ENCODE measurements at regions not wholly inside any gene's neighbourhood (a gene's known extent, or its start where the extent isn't known, plus 50 kb on each side); places are given as distances from the start of the nearest gene placed in this dataset.

GRCh38 chr6:78525976-78526375 is 341.4 kb upstream of the IRAK1BP1 start:
- Histone ChIP-seq H3K4me3 (no peak overlapping the region), H3K27ac (no peak overlapping the region), H3K4me1 (no peaks in the 10 kb centered on the region), H3K27me3 (no peaks in the 10 kb centered on the region), H3K9me3 (no peaks in the 10 kb centered on the region), H3K36me3 (no peaks in the 10 kb centered on the region)
- TF ChIP-seq CTCF (IDR thresholded peaks at IDR 0.05), result no peak
- DNase-seq (ENCODE audit: low spot score), result no peak

GRCh38 chr6:78526432-78526831 is 340.9 kb upstream of the IRAK1BP1 start:
- TF ChIP-seq CTCF (IDR thresholded peaks at IDR 0.05), result no peak
- H3K4me3 ChIP-seq, result no peak overlapping the region
- no peaks in the 10 kb centered on the region for H3K9me3 ChIP-seq
- DNase-seq (ENCODE audit: low spot score), result no peak
- no peaks in the 10 kb centered on the region for H3K27me3 ChIP-seq
- no peaks in the 10 kb centered on the region for H3K4me1 ChIP-seq
- H3K36me3 ChIP-seq, result no peaks in the 10 kb centered on the region
- H3K27ac ChIP-seq, result no peak overlapping the region

GRCh38 chr6:78528926-78529325 is 338.4 kb upstream of the IRAK1BP1 start:
- TF ChIP-seq CTCF (IDR thresholded peaks at IDR 0.05), result no peak
- H3K4me3 ChIP-seq, result no peak overlapping the region
- H3K4me1 ChIP-seq, result no peaks in the 10 kb centered on the region
- no peak for DNase-seq (ENCODE audit: low spot score)
- no peaks in the 10 kb centered on the region for H3K36me3 ChIP-seq
- H3K9me3 ChIP-seq, result no peaks in the 10 kb centered on the region
- no peaks in the 10 kb centered on the region for H3K27me3 ChIP-seq
- H3K27ac ChIP-seq, result no peak overlapping the region

- H3K27me3 ChIP-seq, result no peaks in the 10 kb centered on the region
- no peak overlapping the region for H3K4me3 ChIP-seq
- no peak for TF ChIP-seq CTCF (IDR thresholded peaks at IDR 0.05)
- no peaks in the 10 kb centered on the region for H3K4me1 ChIP-seq
- no peaks in the 10 kb centered on the region for H3K9me3 ChIP-seq
- no peak overlapping the region for H3K27ac ChIP-seq
- DNase-seq (ENCODE audit: low spot score), result no peak
- H3K36me3 ChIP-seq, result no peaks in the 10 kb centered on the region
Measured at GRCh38 chr6:78530208-78530607, 337.1 kb upstream of the IRAK1BP1 start.

- no peaks in the 10 kb centered on the region for H3K9me3 ChIP-seq
- no peaks in the 10 kb centered on the region for H3K36me3 ChIP-seq
- no peaks in the 10 kb centered on the region for H3K4me1 ChIP-seq
- no peak for TF ChIP-seq CTCF (IDR thresholded peaks at IDR 0.05)
- no peak overlapping the region for H3K4me3 ChIP-seq
- no peak for DNase-seq (ENCODE audit: low spot score)
- no peaks in the 10 kb centered on the region for H3K27me3 ChIP-seq
- no peak overlapping the region for H3K27ac ChIP-seq
Measured at GRCh38 chr6:78533426-78533825, 333.9 kb upstream of the IRAK1BP1 start.

- TF ChIP-seq CTCF (IDR thresholded peaks at IDR 0.05), result no peak
- Histone ChIP-seq H3K4me3 (no peak overlapping the region), H3K27ac (no peak overlapping the region), H3K4me1 (no peaks in the 10 kb centered on the region), H3K36me3 (no peaks in the 10 kb centered on the region), H3K9me3 (no peaks in the 10 kb centered on the region), H3K27me3 (no peaks in the 10 kb centered on the region)
- no peak for DNase-seq (ENCODE audit: low spot score)
Measured at GRCh38 chr6:78533876-78534275, 333.5 kb upstream of the IRAK1BP1 start.
